GM18507 (cell line): ENCODE measurements at regions not wholly inside any gene's neighbourhood (a gene's known extent, or its start where the extent isn't known, plus 50 kb on each side); places are given as distances from the start of the nearest gene placed in this dataset.

Experiments used
- DNase-seq: peaks from one replicate; pipeline ENCODE4 v3.0.0; 2011; ENCODE audit warnings: low read depth; ENCODE audit not compliant: insufficient read length; ENCODE audit errors: extremely low spot score
- FAIRE-seq: peaks from 2 replicates; lab custom pipeline; 2011; peaks lifted over from hg19 to GRCh38; lab: Jason Lieb, UNC

- no peak for DNase-seq
- no peak for FAIRE-seq
Measured at GRCh38 chr4:71148545-71148944, 155.1 kb downstream of the DCK start.

GRCh38 chr4:71151054-71151453 is 157.6 kb downstream of the DCK start:
- DNase-seq (no peak), FAIRE-seq (no peak)

GRCh38 chr4:71156616-71157015 is 163.2 kb downstream of the DCK start:
- FAIRE-seq (no peak), DNase-seq (no peak)

GRCh38 chr4:71162386-71162785 is 168.9 kb downstream of the DCK start:
- FAIRE-seq = no peak
- DNase-seq = no peak

GRCh38 chr4:71163317-71163716 is 169.9 kb downstream of the DCK start:
- no peak for DNase-seq
- no peak for FAIRE-seq

GRCh38 chr4:71167083-71167482 is 171.7 kb upstream of the SLC4A4 start:
- FAIRE-seq (no peak), DNase-seq (no peak)

- DNase-seq = no peak
- FAIRE-seq = no peak
Measured at GRCh38 chr4:71171592-71171991, 167.2 kb upstream of the SLC4A4 start.

- DNase-seq (no peak), FAIRE-seq (no peak)
Measured at GRCh38 chr4:71181332-71181731, 157.5 kb upstream of the SLC4A4 start.

- peak; percentile 30 for DNase-seq
- FAIRE-seq = peak; percentile 89
Measured at GRCh38 chr4:71184195-71184781, 154.5 kb upstream of the SLC4A4 start.

- FAIRE-seq (no peak), DNase-seq (no peak)
Measured at GRCh38 chr4:71185037-71185436, 153.8 kb upstream of the SLC4A4 start.

- FAIRE-seq (no peak), DNase-seq (no peak)
Measured at GRCh38 chr4:71186257-71186565, 152.6 kb upstream of the SLC4A4 start.

- no peak for DNase-seq
- no peak for FAIRE-seq
Measured at GRCh38 chr4:71186566-71187403, 152.0 kb upstream of the SLC4A4 start.

GRCh38 chr4:71187404-71188155 is 151.2 kb upstream of the SLC4A4 start:
- FAIRE-seq (no peak), DNase-seq (no peak)

- no peak for DNase-seq
- peak; percentile 73 for FAIRE-seq
Measured at GRCh38 chr4:71188156-71188640, 150.6 kb upstream of the SLC4A4 start.

GRCh38 chr4:71188951-71189350 is 149.9 kb upstream of the SLC4A4 start:
- no peak for FAIRE-seq
- no peak for DNase-seq

GRCh38 chr4:71189471-71189870 is 149.3 kb upstream of the SLC4A4 start:
- DNase-seq (no peak), FAIRE-seq (no peak)

- DNase-seq (no peak), FAIRE-seq (no peak)
Measured at GRCh38 chr4:71194454-71194853, 144.4 kb upstream of the SLC4A4 start.

- FAIRE-seq (no peak), DNase-seq (no peak)
Measured at GRCh38 chr4:71195924-71196323, 142.9 kb upstream of the SLC4A4 start.

- DNase-seq (no peak), FAIRE-seq (no peak)
Measured at GRCh38 chr4:71198958-71199357, 139.9 kb upstream of the SLC4A4 start.

- DNase-seq = no peak
- no peak for FAIRE-seq
Measured at GRCh38 chr4:71201057-71201456, 137.8 kb upstream of the SLC4A4 start.
